HCEC 1CT (cell line): ENCODE measurements at regions not wholly inside any gene's neighbourhood (a gene's known extent, or its start where the extent isn't known, plus 50 kb on each side); places are given as distances from the start of the nearest gene placed in this dataset.

Experiments used
- DNase-seq: peaks from one replicate; pipeline ENCODE4 v3.0.0-alpha.2; 2017

DNA sequence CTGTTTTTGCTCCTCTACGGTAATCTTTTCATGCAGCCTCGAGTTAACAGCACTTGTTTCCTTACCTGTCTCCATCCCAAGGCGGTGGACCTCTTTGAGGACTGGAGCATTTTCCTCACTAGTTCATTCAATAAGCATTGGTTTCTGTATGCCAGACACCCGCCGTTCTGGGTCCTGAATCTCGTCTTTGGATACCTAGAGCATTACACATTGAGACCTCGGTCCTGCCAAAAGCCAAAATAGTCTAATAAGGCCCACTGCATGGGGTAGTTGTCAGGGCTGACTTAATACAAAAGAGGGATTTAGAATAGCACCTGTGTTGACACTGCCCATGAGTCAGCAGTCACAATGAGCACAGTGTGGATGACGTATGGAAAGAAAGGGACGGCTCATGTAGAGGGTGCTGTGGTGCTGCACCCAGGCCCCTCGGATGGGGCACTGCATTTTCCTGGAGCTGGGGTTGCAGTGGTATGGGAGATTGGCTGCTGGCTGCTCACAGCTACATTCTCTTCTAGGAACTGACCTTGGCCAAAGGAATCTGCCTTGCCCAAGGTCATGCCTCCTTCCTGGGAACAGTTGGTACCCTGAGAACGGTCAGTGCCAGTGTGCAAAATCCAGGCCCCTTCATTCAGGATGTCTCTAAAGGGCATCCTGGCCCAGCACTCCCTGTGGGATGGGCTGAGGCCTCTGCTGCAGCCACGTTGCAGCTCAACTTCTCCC lies 126.9 kb upstream of the NCK2 start:
- no peak for DNase-seq

GRCh38 chr2:105615305-105615704 lies 129.4 kb upstream of the NCK2 start:
- DNase-seq, result no peak

DNA sequence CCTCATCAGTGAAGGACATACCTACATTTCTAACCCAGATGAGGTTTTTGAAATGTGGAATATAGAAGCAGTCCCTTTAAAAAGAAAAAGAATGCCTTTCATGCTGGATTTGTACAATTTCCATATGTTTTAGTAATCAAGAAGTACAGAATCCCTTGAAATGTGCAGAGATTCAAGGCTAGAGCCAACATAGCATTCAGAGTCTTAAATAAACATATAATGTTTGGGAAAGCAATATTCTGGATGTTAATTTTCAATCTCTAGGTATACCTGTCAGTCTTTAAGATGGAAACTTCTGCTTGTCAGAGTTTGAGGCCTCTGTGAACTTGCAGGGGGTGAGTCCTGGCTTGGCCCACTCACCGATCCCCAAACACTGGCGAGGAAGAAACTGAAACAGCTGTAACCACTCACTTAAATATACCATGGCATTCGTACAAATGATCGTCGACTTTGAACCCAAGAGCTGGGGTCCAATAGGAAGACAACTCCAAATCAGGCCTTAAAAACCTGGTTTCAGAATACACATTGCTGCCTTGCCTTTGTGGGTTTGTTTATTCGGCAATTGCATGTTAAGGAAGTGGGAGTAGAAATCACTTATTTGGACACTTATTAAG lies 132.8 kb upstream of the NCK2 start:
- DNase-seq, result no peak

DNA sequence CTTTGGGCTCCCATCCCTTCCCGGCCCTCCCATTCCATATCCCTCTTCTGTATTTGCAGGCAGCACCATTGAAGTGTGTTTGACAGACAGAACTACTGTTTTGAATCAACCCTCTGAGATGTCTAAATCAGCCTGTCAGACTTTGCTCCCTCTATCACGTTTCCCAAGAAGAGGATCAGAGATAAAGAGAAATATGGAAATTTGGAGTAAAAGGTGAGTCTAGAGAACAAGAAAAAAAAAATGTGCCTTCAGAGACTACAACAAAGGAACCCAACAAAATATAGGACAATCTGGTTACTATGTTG lies 133.4 kb upstream of the NCK2 start:
- DNase-seq, result no peak

DNA sequence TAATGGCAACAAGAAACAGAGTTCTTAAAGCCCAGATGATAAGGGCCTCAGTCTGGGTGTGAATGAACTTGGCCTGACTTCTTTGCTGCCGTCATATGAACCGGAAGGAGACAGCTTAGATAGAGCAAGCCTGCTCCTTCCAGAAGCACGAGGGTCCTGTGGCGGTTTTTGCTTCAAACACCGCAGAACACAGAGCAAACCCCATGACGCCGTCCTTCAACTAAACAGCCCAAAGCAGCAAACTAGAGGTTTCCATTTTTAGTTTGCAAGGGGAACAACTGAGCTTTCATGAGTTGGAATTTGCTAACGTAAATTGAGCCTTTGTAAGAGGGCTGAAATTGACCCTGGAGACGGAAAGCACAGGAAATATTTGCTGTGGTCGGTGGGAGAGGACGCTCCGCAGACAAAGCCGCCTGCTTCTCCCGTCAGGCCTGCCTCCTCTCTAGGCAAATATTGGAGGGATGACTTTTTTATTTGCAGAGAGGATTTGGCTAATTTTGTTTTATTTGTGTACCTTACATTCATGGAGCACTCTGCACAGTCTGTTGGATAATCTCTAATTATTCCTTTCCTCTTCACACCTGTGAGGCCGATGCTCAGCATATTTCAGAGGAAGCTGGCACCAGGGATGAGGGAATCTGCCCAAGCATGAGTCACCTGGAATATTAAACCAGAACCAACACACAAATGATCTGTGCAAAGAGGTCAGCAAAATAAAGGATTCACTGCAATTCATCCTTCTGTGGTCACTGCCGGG lies 134.0 kb upstream of the NCK2 start:
- DNase-seq, result no peak

DNA sequence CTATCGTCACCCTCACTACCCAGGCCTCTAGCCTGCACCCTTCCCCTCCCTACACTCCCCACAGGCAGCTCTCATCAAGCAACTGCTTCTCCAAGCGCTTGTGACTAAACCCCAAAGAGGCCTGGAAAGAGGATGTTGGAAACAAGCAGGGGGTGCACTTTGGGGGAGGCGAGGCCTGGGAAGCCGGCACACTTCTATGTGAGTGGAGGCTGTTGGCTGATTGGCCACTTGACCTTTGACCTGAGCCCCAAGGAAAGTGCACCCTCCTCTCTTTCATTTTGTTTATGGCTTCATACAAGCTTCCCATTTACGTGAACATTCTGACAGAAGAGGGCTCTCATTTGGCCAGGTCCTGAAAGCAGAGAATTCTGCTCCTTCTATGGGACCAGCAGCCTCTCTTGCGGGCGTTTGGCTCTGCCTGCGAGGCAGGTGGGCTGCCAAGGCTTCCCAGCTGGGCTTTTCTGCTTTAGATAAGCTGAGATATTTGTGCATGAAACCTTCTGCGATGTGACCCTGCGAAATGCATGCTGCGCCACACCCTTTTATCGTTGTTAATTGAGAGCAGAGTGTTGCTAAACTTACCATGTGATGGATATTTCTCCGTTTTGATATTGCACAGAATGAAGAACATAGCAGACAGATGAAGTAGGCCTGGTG lies 134.8 kb upstream of the NCK2 start:
- no peak for DNase-seq

DNA sequence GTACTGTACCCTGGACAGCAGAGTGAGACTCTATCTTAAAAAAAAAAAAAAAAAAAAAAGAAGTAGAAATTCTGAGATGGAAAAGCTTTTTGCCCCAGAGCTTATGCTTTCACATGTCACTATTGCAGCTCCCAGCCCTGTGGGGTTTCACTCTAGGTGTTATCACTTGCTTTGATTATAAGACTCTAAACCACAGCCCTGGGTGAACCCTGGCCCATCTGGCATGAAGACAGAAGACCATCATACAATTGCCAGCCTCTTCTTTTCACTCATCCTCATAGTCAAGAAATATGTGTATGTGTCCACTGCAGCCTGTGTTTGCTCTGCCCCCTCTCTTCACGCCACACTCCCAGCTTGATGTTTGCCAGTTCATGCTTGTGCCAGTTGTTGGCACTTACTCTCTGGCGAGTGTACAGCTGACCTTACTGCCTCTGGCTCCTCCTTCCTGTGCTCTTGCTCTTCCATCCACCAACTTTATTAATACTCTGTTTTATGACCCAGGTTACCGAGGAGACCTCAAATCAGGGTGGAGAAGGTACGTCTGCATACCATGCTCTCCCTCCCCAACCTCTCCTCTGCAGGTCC lies 136.7 kb upstream of the NCK2 start:
- DNase-seq, result no peak

DNA sequence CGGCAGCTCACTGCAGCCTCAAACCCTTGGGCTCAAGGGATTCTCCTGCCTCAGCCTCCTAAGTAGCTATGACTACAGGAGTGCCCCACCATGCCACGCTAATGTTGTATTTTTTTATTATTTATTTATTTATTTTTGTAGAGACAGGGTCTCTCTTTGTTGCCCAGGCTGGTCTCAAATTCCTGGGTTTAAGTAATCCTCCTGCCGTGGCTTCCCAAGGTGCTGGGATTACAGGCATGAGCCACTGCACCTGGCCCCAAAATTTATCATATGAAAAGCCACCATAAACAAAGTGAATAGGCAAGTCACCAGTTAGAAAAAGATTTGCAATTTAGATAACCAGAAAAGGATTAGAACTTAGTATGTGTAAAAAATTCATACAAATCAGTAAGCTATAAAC lies 138.6 kb upstream of the NCK2 start:
- DNase-seq, result no peak

- no peak for DNase-seq
Measured at GRCh38 chr2:105604938-105605337, 139.8 kb upstream of the NCK2 start.

DNA sequence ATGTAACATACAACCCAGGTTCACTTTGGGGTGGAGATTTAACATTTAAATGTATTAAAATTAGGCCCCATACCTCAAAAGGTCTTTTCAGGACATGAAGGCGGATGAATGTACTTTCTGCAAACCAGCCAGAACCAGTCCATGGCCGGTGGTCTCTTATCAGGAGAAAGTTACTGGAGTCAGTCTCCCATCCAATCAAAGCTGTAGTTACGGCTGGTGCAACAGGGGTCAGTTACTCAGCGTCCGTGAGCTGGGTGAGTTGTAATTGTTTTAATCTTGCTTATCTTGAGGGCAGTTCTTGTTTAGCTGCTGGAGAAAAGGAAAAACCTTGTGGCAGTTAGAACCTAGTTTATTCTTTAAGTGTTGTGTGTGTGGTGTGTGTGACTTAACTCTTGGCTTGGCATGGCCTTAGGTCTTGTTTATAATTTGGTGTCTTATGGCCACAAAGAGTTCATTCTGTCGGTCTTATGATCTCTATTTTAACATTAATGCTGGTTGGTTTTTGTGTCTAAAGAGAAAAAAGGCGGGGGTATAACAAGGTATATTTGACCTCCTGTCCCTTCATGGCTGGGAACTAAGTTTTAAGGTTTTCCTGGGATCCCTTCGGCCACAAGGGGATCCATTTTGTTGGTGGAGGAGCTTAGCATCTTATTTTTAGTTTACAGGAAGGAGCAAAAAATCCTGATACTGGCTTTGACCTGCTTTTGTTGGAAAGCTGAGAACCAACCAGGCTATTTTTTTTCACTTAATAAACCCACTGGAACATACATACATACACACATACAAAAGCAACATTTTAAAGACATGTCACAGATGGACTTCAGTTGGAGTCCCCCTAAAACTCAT lies 143.5 kb upstream of the NCK2 start:
- no peak for DNase-seq

- no peak for DNase-seq
Measured at GRCh38 chr2:105600602-105600948, 144.1 kb upstream of the NCK2 start.

DNA sequence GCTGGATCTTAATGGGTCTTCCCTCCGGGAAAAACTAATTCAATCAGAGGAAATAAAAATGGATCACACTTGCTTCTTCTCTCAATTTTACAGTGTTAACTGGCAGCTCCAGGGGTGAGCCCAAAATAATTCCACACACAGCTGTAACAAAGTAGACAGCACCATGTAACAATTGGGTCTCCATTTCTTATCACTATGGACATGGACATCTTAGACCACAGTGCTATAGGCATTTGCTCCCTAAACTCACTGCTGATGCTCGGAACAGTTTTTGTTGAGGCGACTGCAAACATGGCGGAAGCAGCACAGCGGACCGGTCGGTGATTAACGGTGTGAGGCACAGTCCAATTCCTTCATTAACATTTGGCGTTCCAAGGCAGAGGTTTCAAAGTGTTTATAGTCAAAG lies 144.7 kb upstream of the NCK2 start:
- DNase-seq, result no peak

GRCh38 chr2:105598829-105599698 lies 145.6 kb upstream of the NCK2 start:
- no peak for DNase-seq

DNA sequence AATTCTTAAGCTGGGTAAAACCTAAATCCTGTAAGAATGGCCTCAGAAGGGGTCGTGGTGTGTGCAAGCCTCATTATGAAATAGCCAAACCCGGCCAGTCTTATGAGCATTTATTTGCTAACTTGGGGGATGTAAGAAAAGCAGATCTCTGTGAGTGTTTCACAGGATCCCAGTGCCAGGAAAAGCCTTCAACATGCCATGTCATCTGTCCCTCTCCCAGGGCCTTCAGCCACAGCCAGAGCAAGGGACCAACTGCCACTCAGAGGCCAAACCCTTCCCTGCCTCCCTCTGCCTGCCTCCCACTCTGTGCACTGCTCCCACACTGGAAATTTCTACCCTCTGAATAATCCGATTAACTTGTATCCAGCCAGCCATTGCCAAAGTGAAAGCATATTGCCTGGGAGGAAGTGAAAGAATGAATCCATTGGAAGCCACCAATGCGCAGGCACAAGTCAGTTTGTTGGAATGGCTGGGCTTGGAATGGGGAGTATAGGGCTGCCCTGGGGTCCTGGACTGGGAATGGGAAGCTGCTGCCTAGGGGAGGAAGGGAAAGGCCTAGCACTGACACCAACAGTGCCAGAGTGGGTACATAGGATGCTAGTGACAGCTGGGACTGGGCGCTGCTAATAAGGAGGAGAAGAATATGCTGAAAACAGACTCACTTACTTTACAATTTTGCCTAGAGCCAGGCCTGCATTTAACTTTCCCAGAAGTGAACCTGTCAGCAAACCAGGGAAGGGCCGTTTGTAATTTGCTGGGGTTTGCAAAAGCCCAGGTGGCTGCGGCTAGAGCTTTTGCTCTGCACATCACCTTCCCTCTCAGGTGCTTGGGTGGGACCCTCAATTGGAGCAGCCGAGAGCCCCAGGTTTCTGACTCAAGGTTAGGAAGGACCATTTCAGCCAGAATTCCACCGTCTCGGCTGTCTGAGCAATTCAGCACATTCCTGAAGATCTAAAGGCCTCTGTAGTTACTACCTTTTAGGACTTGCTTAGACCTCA lies 146.6 kb upstream of the NCK2 start:
- DNase-seq, result no peak

- no peak for DNase-seq
Measured at GRCh38 chr2:105597011-105597805, 147.5 kb upstream of the NCK2 start.

- DNase-seq, result no peak
Measured at GRCh38 chr2:105596411-105596921, 148.2 kb upstream of the NCK2 start.

DNA sequence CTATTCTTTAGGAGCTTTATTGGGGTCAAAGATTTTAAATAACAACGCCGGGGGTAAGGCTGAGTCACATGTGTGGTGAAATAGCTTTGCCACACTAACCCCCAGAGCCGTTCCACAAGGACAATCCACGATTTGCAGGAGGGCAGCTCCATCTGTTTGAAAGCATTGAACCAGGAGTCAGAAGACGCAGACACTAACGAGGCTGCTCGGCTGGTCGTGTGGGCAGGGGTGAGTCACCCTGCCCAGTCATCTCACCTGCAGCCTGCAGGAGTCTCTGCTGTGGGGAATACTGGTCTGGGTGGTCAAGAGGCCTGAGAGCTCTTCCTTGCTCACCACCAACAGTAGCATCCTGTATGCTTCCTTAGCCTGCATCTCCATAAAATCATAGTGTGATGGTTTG lies 149.2 kb upstream of the NCK2 start:
- DNase-seq, result no peak

DNA sequence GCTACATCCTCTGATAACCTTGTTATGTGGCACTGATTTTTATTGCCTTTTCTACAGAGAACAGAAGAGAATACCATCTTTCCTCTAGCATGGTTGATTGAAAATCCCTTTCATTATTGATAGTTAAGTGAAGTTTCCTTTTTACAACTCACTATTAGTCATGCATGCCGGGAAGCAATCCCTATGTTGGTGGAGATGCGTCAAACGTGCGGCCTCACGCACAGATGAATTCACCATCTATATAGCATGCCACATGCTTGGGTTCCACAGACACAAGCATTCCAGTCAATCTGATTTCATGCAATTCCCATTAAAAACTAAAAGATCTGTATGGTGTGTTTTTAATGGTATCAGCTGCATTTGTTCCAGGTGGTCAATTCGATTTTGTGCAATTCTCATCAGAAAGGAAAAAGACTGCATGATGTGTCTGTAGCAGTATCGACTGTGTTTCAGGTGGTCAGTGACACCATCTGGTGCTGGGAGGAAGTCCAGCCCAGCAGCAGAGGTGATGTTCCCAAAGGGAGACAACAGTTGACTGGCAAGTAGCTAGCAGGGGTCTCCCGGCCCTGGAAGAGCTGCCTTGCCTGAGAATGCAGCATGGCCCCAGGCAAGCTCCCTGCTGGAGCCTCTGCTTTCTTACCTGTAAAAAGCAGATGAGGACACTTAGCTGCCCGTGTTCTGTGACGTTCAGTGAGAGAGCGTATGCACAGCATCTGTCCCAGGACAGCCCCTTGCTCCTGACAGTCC lies 151.3 kb upstream of the NCK2 start:
- no peak for DNase-seq
